ENCODE measurements at regions not wholly inside any gene's neighbourhood (a gene's known extent, or its start where the extent isn't known, plus 50 kb on each side); places are given as distances from the start of the nearest gene placed in this dataset.
"Not testable (repeated sequence)": the region's sequence is repeated elsewhere in the genome, so short reads cannot be mapped to it uniquely, and the experiment has no call there.

DNA sequence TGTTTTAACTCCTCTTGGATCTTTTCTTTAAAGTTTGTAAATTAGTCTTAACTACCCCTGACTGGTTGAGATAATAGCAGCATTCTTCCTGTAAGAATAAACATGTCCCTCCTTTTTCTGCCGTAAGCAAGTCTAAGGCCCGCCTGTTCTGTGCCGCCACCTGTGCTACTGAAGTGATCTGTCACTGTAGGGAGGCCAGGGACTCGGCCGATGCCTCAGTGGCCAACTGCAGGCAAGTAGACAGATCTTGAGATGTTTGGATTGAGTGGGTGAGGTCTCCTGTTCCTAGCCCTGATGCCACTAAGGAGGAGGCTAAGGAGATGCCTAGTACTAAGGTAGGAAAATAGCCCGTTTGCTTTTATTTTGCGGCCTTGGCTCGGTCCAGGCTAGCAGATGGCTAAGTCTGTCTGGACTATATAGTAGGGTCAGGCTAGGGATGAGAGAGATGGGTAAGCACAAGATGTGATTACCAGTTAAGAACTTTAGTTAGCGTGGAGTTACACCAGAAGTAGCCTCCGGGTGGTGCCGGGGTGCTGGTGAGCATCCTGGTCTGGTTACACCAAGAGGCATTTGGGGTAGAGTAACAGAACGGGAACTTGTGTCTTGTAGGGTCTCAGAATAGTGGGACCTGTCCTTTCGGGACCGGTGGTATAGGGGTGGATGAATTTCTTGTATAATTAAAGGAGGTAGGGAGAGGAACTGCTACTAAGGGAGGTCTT is 584.2 kb downstream of the SUCLG1 start:
- DNase-seq (ENCODE audit: low spot score), result no peak

DNA sequence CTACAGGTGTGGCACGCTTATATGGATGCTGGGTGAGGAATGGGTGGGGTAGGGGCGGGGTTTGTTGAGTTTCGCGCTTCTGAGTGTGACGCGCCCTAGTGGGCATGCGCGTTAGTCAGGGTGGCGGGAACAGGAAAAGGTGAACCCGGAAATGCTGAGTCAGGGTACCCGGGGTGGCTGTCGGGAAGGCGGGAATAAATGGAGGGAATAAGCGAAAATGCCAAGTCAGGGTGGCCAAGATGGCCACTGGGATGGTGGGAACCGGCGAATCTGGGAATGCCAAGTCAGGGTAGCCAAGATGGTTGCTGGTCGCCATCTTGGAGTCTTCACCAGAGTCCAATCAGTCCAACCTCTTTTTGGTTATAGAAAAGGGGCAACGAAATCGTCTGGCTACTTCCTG is 585.0 kb downstream of the SUCLG1 start:
- no peak for DNase-seq (ENCODE audit: low spot score)

DNA sequence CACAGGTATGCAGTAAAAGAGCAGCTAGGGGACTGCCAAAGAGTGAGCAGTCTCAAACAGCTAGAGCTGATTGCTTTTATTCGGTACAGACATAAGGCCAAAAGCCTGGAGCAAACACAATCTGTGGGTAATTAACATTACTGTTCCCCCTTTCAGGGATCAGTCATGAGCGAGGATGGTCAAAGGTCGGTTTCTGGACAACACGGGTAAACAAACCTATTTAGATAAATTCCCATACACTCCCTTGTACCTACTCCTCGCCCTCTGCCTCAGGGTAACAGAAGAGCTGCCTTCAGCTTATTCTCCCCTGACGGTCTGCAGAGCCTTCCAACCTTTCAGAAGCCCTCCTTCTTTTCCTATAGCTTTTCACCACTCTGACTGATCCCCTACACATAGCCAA is 586.0 kb downstream of the SUCLG1 start:
- DNase-seq (ENCODE audit: low spot score), result no peak

DNA sequence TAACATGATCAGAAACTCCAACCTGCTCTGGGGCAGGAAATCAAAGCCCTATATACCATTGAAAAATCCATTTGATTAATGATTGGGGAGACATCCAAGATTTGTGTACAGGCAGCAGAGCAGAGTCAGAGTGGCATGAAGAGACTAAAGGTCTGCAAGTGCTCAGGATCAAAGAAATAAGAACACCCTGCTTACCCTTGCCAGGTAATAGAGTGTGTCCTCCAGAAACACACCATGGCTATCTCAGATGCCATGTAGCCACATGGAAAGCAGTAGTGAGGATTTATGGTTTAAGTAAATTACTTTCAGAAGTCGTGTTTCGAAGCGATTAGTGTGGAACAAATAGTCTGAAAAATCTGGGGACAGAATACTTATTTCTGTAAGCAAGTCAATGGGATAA is 592.9 kb downstream of the SUCLG1 start:
- DNase-seq (ENCODE audit: low spot score), result no peak

DNA sequence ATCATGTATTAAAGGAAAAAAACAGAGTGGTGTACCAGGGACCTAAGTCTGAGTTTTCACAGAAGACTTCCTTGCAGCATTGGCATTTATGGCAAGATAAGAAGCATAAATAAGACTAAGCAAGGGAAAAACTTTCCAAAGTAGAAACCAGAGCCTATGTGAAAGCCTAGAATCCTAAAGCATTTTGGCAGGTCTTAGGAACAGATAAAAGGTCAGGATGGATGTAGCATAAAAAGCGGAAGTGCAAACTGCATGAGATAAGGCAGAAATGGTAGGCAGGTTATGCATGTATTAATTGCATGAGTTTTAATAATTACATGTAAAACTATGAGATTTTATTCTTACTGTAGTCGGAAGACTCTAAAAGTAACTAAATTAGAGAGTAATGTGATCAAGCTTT is 596.5 kb downstream of the SUCLG1 start:
- DNase-seq (ENCODE audit: low spot score), result no peak

DNA sequence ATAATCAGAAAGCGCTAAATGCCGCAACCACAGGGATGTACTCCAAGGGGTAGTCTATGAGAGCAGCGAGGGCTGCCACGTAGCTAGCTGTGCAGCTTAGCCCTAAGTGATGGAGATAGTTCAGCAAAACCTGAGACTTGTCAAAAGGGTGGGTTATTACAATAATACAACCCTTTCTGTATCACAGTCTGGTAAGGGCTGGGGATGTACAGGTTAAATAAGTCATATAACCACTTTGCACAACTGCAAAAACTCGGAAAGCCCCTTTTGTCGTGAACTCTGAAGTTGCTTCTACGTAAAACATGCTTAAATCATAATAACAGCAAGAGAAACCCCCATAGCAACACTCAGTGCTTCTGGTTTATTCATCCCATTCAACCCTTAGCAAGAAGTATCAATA is 598.8 kb downstream of the SUCLG1 start:
- no peak for DNase-seq (ENCODE audit: low spot score)

DNA sequence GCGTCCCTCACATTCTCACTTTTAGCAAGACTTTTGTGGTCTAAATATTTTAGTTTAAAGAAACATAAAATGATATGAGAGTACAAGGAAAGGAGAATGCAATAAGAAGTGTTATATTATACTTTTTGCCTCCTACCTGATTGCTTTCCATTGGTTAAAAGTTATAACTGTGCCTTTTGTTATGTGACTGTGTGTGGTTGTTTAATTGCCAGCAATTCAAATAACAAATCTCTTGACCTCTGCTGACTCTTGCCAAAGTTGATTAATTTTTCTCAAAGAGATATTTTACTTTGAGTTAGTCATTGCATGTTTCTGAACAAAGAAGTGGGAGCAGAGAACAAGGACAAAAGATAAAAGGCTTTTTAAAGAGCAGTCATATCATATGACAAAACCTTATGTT is 599.5 kb downstream of the SUCLG1 start:
- DNase-seq (ENCODE audit: low spot score), result no peak

DNA sequence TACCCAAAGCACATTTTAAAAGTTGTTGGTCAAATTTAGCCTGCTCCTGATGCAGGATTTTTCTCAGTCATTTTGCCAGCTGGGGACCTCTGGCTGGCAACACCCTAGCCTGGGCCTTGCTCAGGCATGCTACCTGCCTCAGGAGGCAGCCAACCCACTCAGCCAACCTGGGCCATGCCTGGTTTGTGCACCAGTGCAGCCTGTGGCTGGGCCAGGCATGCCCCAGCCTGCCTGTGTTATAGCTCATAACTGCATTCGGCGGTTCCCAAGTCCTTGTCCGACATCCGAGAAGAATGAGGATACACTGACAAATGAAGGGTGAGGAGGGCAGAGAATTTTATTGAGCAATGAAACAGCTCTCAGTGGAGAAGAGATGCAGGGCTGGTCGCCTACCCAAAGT is 608.0 kb downstream of the SUCLG1 start:
- DNase-seq (ENCODE audit: low spot score), result no peak

DNA sequence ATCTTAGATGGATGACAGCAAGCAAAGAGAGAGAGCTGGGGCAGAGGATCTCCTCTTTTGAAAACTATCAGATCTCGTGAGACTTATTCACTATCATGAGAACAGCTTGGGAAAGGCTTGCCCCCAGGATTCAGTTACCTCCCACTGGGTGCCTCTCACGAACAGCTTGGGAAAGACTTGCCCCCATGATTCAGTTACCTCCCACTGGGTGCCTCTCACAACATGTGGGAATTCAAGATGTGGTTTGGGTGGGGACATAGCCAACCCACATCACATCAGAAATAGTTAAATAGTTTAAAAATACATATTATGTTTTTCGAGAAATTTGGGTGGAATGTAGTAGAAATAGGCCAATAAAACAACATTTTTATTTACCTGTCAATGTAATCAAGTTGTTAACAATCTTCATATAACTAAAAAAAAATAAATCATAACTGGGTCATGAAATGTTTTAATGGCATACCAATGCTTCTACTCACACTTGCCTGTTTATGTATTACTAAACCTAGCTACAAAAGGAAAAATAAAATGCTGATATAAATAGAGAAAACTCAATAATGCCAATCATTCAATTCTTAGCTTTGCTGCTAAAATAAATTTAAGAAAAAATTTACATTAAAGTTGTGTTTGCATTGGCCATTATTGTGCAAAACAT is 608.9 kb downstream of the SUCLG1 start:
- no peak for DNase-seq (ENCODE audit: low spot score)

DNA sequence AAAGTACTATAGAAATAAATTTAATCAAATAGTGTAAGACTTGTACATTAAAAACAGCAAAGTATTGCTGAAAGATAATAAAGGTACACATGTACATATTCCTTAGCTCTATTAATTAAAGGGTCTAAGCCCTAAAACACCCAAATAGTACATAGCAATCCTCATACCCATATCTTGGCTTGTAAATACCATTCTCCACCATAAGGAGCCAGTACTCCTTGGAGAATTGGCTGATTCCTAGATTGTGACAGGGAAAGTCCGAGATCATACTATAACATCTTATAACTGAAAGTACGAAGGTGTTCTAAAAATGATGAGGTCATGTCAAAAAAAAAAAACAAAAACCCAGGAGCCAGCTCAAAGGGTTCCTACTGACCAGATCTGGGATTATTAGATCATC is 614.6 kb downstream of the SUCLG1 start:
- no peak for DNase-seq (ENCODE audit: low spot score)

DNA sequence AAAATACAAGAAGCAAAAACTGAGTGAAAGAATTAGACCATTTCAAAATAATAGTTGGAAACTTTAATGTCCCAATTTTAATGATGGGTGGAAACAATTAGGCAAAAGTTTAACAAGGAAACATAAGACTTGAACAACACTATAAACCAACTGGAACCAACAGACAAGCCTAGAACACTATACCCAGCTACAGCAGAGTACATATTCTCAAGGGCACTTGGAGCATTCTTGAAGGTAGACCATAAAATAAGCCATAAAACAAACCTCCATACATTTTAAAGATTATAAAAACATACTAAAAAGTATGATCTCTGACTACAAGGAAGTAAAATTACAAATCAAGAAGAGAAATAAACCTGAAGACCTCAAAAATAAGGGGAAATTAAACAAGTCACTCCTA is 616.7 kb downstream of the SUCLG1 start:
- no peak for DNase-seq (ENCODE audit: low spot score)

DNA sequence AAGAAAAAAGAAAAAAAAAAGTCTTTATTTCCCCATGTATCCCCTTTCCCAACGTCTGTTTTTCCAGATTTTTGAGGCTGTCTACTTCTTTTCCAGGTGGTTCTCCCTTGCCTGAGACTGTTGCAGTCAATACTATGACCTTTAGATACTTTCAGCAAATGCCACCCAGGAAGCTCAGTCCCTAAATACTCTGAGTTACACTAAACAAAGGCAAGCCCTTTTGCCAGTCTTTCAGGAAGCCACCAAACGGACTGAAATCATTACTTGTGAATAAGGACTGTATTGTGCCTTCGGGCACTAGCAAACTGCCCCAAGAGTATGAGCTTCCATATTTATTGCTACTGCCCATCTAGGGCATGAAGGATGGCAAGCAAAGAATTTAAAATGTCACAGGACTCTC is 621.3 kb downstream of the SUCLG1 start:
- DNase-seq (ENCODE audit: low spot score), result no peak

DNA sequence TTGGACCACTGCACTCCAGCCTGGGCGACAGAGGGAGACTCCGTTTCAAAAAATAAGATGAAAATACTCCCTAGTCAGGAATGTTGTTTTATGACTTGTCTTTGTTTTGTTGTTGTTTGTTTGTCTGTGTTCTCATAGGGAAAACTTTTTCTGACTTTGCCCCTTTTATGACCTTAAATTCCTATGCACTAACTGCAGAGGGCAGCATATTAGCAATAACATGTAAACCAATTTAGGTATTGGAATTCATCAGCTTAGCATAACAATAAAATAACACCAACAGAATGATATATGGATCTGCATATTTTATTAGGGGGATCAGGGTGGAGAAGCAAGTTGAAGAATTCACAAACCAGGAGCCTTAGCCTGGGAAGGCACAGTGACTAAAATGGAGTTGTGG is 631.5 kb downstream of the SUCLG1 start:
- DNase-seq (ENCODE audit: low spot score), result no peak

DNA sequence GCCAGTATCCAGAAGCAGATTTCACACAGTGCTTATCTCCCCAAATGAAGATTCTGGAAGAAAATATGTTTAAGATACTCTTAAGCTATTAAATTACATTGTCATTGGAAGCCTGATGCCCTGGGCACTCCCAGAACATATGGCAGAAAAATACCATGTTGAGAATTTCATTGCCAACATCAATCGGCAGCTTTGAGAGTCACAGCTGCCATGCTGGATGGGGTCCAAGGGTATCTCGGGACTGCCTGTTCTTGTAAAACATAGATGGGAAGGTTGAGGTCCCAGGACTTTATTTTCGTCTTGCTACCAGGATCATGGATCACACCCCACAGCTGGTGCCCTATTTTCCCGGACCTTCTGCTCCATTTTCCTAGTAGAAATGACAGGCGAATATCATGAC is 632.5 kb downstream of the SUCLG1 start:
- no peak for DNase-seq (ENCODE audit: low spot score)

DNA sequence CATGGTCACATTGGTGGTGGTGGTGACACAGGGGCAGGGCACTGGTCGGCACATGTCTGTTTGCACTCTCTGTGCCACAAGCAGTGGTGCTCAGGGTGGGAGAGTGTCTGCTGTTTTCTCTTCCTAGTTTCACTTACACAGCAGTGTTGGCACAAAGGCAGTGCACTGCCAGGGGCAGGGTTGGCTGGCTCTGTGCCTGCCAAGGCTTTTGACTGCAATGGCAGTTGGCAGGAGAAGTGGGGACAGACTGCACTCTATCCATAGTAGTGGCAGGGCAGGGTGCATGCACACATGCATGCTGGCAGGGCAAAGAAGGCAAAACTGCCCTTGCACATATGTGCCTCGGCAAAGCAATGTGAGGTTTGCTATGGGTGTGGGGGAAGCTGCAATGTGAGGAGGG is 635.9 kb downstream of the SUCLG1 start:
- DNase-seq (ENCODE audit: low spot score), result no peak

DNA sequence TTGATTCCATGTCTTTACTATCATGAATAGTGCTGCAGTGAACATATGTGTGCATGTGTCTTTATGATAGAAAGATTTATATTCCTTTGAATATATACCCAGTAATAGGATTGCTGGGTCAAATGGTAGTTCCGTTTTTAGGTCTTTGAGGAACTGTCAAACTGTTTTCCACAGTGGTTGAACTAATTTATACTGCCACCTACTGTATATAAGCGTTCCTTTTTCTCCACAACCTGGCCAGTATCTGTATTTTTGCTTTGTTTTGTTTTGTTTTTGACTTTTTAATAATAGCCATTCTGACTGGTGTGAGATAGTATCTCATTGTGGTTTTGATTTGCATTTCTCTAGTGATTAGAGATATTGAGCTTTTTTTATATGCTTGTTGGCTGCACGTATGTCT is 641.6 kb downstream of the SUCLG1 start:
- no peak for DNase-seq (ENCODE audit: low spot score)

DNA sequence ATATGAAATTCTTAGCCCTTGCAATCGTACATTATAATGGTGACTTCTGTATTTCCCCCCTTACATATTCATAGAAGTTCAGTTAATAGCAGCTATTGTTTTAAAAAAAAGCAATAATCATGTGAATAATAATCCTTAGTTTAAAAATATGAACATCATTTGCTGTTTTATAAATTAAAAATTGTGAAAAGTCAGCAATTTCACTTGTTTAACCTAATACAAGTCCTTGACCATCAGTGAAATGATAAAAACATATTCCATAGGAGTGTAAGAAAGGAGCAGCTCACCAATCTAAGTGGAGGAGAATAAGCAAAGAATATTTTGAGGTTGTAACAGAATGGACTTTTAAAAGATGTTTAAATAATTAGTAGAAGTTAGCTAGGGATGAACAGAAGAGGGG is 650.2 kb downstream of the SUCLG1 start:
- no peak for DNase-seq (ENCODE audit: low spot score)

DNA sequence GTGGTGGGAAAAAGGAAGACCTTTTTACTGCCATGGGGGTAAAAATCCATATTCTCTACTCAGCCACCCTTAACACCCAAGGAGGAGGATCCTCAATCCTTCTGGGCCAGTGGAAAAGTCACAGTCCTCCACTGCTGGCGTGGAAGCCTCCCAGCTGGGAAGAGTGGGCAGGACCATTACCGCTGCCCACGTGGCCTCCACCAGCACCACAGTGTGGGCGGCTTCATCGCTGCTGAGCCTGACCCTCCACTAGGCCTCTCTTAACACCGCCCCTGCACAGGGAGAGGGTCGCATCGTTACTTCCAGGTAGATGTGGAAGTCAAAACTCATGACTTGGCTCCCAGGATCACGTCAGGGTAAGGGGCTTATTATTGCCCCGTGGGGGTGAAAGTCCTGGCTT is 656.5 kb downstream of the SUCLG1 start:
- DNase-seq (ENCODE audit: low spot score), result no peak

DNA sequence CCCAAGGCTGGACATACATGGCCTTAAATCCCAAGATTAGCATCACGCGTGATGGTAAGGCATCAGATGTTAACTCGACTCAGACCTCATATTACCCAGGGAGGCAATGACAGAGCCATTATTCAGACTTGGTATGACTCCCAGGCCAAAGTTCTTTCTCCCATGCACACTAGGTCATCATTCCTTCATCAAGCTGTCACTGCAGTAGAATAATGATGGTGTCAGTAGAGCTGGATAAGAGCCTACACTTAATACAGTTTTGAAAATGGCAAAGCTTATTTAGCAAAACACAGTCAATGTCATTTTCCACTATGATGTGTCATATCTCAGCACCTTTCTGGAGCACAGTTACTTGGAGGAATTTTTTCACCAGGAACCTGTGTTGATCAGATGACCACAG is 663.3 kb downstream of the SUCLG1 start:
- DNase-seq (ENCODE audit: low spot score), result no peak

DNA sequence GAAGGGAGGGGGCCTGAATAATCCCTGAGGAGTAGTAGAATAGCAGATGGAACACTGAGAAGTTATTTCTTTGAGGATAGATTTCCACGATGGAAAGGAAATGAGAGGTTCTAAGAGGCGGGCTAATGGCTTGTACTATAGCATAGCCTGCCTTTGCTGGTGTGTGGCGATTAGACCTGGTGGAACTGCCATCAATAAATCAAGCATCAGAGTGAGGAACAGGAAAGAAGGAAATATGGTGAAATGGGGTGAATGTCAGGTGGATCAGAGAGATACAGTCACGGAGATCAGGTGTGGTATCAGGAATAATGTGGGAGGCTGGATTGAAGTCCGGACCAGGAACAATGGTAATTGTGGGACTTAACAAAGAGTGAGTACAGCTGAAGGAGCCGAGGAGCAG is 668.6 kb downstream of the SUCLG1 start:
- not testable (repeated sequence) for DNase-seq (ENCODE audit: low spot score)

DNA sequence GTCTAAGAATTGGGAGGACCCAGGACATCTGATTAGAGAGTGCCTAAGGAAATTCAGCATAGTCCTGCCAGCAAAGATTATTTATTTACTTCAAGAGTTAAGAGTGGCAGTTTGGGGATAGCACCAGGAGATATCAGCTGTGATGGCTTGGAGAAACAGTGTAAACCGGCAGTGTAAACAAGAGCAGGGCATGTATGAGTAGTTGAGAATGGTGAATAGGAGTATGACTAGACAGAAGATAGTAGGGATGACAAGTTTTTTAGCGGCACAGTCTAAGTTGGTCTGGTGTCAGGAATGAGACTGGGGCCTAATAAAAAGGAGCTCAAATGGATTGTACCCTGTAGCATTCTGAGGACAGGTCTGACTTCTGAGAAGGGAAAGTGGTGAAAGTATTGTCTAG is 669.4 kb downstream of the SUCLG1 start:
- not testable (repeated sequence) for DNase-seq (ENCODE audit: low spot score)

DNA sequence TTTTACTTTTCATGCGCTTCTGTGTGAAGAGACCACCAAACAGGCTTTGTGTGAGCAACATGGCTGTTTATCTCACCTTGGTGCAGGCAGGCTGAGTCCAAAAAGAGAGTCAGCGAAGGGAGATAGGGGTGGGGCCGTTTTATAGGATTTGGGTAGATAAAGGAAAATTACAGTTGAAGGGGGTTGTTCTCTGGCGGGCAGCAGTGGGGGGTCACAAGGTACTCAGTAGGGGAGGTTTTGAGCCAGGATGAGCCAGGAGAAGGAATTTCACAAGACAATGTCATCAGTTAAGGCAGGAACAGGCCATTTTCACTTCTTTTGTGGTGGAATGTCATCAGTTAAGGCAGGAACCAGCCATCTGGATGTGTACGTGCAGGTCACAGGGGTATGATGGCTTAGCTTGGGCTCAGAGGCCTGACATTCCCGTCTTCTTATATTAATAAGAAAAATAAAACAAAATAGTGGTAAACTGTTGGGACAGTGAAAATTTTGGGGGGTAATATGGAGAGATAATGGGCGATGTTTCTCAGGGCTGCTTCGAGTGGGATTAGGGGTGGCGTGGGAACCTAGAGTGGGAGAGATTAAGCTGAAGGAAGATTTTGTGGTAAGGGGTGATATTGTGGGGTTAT is 670.0 kb downstream of the SUCLG1 start:
- DNase-seq (ENCODE audit: low spot score), result not testable (repeated sequence)

DNA sequence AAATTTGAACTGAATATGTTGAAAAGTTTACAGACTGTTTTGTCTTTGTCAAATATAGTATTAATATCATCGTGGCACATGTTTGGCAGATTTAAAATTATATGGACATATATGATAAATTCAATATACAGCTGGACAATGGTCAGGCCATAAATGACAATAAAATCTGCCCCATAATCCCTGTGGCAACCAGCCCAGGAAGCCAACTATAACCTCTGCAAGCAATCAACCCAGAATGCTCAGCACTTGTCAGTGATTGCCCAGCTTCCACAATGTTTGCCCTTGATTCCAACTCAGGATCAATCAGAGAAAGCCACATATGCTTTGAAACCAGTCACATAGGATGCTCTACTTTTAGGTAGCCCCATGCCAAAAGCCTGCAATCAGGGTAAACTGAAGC is 671.9 kb downstream of the SUCLG1 start:
- DNase-seq (ENCODE audit: low spot score), result no peak

DNA sequence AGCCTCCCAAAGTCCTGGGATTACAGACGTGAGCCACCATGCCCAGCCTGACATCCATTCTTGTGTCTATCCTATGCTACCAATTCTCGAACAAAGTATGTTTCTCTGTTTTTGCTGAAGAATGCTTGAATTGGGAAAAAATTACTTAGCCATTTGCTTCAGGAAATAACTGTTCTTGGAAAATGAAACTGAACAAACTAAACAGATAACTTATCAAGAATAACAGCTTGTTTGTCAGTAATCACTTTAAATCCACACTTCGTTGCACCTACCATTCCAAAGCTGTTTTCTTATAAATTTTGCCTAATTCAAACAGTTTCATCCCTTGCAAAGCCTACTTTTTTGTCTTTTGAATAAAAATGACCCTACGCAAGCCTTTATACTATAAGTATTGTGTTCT is 672.9 kb downstream of the SUCLG1 start:
- DNase-seq (ENCODE audit: low spot score), result no peak

Measured in ecto neural progenitor cell (in vitro differentiated cells).